Suprapubic skin (tissue), 4 donors: ENCODE measurements at regions not wholly inside any gene's neighbourhood (a gene's known extent, or its start where the extent isn't known, plus 50 kb on each side); places are given as distances from the start of the nearest gene placed in this dataset.

ENCODE experiments used
- EP300 ChIP-seq: sonication (generic); formaldehyde crosslinking; IDR thresholded peaks from one replicate; pipeline ENCODE4 v1.6.1; 2017; ENCODE audit warnings: antibody characterized with exemption
- POLR2A ChIP-seq, 2 donors: fragments of 450-650 bp; IDR thresholded peaks; one replicate each; pipeline ENCODE4 v1.6.1; 2017; ENCODE audit warnings: antibody characterized with exemption in 2 of 2, mild to moderate bottlenecking in 2 of 2, moderate library complexity in 2 of 2
- POLR2AphosphoS5 ChIP-seq, 3 donors: sonication (generic); formaldehyde crosslinking; IDR thresholded peaks; one replicate each; pipeline ENCODE4 v1.6.1; 2017; ENCODE audit warnings: antibody characterized with exemption in 3 of 3
- TF ChIP-seq, protein P1 (sequence below), 2 donors: fragments of 200-600 bp in 1 of 2; fragments of 450-650 bp in 1 of 2; sonication (generic) in 1 of 2; IDR thresholded peaks; one replicate each; pipeline ENCODE4 v1.5.1; 2016 to 2019; ENCODE audit warnings: antibody characterized with exemption in 2 of 2, mild to moderate bottlenecking in 1 of 2, moderate library complexity in 1 of 2

DNA sequence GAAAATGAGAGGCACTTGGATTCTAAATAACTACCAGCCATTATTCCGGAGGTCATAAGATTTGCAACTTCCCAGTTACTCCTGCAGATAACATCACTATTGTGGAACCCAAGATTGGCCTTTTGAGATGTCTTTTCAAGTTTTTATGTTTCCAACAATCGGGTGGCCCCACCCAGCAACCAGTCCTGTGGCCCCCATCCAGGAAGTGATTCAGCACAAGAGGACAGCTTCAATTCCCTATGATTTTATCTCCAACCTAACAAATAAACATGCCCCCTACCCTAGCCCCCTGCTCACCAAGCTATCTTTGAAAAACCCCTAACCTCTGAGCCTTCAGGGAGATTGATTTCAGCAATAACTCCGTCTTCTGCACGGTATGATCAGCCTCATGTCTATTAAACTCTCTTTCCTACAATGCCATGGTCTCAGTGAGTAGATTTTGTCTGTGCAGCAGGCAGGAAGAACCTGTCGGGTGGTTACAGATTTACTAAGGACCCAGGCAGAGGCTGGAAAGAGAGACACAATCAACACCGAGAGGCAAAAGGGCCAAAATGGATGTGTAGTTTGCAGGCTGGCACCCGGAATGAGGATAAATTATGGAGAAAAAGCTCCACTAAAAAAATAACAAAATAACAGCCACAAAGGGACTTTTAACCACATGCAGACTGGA, 83.9 kb upstream of the UNC5B start:
- TF ChIP-seq, protein P1, sequence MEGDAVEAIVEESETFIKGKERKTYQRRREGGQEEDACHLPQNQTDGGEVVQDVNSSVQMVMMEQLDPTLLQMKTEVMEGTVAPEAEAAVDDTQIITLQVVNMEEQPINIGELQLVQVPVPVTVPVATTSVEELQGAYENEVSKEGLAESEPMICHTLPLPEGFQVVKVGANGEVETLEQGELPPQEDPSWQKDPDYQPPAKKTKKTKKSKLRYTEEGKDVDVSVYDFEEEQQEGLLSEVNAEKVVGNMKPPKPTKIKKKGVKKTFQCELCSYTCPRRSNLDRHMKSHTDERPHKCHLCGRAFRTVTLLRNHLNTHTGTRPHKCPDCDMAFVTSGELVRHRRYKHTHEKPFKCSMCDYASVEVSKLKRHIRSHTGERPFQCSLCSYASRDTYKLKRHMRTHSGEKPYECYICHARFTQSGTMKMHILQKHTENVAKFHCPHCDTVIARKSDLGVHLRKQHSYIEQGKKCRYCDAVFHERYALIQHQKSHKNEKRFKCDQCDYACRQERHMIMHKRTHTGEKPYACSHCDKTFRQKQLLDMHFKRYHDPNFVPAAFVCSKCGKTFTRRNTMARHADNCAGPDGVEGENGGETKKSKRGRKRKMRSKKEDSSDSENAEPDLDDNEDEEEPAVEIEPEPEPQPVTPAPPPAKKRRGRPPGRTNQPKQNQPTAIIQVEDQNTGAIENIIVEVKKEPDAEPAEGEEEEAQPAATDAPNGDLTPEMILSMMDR (IDR thresholded peaks at IDR 0.05): no peak
- no peak for TF ChIP-seq POLR2A (IDR thresholded peaks at IDR 0.05)
- no peak for TF ChIP-seq POLR2AphosphoS5 (IDR thresholded peaks at IDR 0.05)
- no peak for TF ChIP-seq EP300
